PC-9 (cell line): ENCODE measurements at regions not wholly inside any gene's neighbourhood (a gene's known extent, or its start where the extent isn't known, plus 50 kb on each side); places are given as distances from the start of the nearest gene placed in this dataset.

Experiments used
- CTCF ChIP-seq: fragments of 200-600 bp; sonication (generic); conservative IDR thresholded peaks from 2 replicates; pipeline ENCODE4 v1.6.1; 2017; ENCODE audit warnings: mixed run types, antibody characterized with exemption, mild to moderate bottlenecking, moderate library complexity
- EZH2 ChIP-seq: fragments of 200-600 bp; sonication (generic); IDR thresholded peaks from 2 replicates; pipeline ENCODE4 v1.8.0; 2017; ENCODE audit warnings: antibody characterized with exemption, low read depth

GRCh38 chr10:89900554-89900953 is 199.2 kb downstream of the KIF20B start:
- TF ChIP-seq CTCF, result no peak
- TF ChIP-seq EZH2, result no peak
